HG02763 (cell line): ENCODE measurements at regions not wholly inside any gene's neighbourhood (a gene's known extent, or its start where the extent isn't known, plus 50 kb on each side); places are given as distances from the start of the nearest gene placed in this dataset.
"Not testable (repeated sequence)": the region's sequence is repeated elsewhere in the genome, so short reads cannot be mapped to it uniquely, and the experiment has no call there.

Experiments
- ATAC-seq: cut with Tn5 transposase; IDR thresholded peaks from one replicate; pipeline ENCODE4 v1.9.1; 2021; ENCODE audit warnings: mild to moderate bottlenecking, moderate library complexity; ENCODE audit not compliant: unreplicated experiment

DNA sequence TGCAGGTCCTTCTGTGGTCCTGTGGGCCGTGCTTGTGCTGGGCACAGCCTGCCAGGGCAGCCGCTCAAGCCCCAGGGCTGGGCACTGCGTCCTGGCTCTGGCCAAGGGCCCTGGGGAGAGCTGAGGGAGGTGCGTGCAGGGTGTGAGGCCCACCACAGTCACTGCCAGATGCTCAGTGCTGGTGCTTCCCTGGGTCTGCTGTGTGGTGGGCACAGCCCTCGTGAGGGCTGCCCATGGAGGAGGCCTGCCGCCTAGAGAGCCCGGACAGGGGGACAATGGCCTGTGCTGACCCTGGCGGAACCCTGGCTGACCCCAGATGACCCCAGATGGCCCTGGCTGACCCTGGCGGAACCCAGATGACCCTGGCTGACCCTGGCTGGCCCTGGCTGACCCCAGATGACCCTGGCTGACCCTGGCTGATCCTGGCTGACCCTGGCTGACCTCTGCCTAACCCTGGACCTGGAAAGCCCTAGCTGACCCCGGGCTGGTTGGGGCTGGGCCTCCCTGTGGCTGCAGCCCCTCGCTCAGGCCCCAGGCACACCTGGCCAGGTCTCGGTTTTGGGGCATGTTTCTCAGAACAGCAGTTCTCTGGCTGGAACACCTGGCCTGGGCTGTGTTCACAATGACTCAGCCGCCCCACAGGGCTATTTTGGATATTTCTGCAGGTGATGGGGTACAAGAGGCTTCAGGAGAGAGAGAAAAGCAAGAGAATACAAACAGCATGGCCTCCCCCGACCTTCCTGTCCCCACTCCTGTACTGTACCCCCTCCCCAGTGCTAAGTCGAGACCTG lies 55.4 kb downstream of the TMEM121 start:
- no peak for ATAC-seq

GRCh38 chr14:105582639-105583038 lies 56.3 kb downstream of the TMEM121 start:
- ATAC-seq, result no peak

GRCh38 chr14:105583914-105584313 lies 57.5 kb downstream of the TMEM121 start:
- not testable (repeated sequence) for ATAC-seq

- ATAC-seq, result not testable (repeated sequence)
Measured at GRCh38 chr14:105585290-105585689, 58.9 kb downstream of the TMEM121 start.

DNA sequence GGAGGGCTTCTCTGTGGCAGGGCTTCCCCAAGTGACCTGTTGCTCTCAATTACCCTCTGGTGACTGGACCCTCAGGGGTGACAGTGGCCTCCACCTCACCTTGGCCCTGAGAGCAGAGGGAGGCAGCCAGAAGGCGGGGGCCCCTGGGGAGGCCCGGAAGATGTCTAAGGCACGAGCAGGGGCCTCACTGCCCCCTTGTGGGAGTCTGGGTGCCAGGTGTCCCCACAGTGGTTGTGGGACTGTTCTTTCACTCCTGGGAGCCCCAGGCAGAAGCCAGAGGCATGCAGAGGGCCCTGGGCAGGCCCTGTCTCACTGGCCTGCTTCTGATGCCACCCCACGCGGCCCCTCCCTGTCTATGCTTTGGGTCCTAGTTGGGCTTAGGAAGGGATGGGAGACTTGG lies 59.3 kb downstream of the TMEM121 start:
- not testable (repeated sequence) for ATAC-seq

- ATAC-seq, result not testable (repeated sequence)
Measured at GRCh38 chr14:105586144-105586872, 59.9 kb downstream of the TMEM121 start.

DNA sequence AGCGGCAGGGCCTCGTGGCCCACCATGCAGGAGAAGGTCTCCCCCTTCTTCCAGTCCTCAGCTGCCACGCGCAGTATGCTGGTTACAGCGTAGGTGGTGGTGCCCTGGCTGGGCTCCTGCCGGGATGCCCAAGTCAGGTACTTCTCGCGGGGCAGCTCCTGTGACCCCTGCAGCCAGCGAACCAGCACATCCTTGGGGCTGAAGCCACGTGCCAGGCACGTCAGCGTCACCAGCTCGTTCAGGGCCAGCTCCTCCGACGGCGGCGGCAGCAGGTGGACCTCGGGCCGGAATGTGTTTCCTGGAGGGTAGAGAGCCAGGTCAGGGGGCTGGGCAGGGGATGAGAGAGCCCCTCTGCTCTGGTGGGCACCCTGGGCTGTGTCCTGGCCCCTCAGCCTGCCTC lies 60.7 kb downstream of the TMEM121 start:
- ATAC-seq, result not testable (repeated sequence)

GRCh38 chr14:105587482-105588235 lies 61.3 kb downstream of the TMEM121 start:
- ATAC-seq, result not testable (repeated sequence)

DNA sequence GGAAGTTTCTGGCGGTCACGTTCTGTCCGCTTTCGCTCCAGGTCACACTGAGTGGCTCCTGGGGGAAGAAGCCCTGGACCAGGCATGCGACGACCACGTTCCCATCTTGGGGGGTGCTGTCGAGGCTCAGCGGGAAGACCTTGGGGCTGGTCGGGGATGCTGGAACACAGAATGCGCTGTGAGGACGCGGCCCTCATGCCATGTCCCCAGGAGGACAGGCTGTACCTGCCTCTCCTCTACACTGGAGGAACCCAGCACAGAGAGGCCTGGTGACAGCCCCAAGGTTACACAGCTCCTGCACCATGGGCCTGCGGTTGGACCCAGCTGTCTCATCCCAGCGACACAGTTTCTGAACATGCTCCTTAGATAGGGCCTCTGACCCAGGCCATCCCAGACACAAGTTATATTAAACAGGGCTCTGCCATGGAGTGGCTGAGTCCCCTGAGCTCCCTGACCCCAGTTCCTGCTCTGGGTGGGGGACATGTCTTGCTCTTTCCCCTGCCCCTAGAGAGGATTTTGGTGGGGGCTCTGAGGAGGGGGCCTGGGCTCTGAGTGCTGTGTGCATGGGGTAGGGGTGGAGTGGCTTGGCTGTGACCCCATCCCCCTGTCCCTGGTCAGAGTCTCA lies 62.0 kb downstream of the TMEM121 start:
- ATAC-seq, result no peak

DNA sequence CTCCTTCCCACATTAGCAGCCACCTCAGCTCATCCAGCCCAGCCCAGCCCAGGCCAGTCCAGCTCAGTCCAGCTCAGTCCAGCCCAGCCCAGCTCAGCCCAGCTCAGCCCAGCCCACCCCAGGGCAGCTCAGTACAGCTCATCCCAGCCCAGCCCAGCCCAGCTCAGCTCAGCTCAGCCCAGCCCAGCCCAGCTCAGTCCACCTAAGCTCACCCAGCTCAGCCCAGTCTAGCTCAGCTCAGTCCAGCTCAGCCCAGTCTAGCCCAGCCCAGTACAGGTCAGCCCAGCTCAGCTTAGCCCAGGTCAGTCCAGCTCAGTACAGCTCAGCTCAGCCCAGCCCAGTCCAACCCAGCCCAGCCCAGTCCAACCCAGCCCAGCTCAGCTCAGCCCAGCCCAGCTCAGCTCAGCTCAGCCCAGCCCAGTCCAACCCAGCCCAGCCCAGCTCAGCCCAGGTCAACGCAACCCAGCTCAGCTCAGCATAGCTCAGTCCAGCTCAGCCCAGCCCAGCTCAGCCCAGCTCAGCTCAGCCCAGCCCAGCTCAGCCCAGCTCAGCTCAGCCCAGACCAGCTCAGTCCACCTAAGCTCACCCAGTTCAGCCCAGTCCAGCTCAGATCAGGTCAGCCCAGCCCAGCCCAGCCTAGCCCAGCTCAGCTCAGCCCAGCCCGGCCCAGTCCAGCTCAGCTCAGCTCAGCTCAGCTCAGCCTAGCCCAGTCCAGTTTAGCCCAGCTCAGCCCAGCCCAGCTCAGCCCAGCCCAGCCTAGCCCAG lies 63.0 kb downstream of the TMEM121 start:
- no peak for ATAC-seq

GRCh38 chr14:105589926-105590185 lies 63.5 kb downstream of the TMEM121 start:
- ATAC-seq, result not testable (repeated sequence)

DNA sequence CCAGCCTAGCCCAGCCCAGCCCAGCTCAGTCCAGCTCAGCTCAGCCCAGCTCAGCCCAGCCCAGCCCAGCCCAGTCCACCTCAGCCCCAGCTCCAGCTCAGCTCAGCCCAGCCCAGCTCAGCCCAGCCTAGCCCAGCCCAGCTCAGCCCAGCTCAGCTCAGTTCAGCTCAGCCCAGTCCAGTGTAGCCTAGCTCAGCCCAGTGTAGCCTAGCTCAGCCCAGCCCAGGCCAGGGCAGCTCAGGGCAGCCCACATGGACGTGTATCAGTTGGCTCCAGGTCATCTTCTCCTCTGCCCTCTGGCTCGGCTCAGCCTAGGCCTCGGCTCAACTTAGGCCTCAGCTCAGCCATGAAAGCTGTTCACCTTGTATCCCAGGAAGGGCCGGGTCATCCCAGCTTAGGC lies 64.7 kb downstream of the TMEM121 start:
- no peak for ATAC-seq

DNA sequence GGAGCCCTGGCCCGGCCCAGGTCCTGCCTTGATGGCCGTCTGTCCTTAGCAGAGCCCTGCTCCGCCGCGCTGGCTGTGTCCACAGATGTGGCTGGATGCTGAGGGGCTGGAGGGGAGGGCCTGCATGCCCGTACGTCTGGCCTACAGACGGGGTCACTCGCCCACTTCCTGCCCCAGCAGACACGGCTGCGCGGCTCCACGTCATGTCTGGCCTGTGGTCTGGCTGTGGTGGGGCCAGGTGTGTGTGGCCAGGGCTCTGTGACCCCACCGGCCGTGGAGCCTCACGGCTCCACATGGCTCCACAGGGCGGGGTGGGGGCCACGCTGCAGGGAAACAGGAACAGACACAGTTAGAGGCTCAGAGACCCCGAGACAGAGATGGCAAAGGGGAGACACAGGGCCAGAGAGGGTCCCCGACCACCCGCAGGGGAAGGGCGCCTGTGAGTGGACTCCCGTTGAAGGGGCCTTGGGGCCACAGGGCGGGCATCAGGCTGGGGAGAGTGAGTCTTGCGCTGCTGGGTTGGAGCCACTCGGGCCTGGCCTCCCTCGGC lies 65.5 kb downstream of the TMEM121 start:
- not testable (repeated sequence) for ATAC-seq

DNA sequence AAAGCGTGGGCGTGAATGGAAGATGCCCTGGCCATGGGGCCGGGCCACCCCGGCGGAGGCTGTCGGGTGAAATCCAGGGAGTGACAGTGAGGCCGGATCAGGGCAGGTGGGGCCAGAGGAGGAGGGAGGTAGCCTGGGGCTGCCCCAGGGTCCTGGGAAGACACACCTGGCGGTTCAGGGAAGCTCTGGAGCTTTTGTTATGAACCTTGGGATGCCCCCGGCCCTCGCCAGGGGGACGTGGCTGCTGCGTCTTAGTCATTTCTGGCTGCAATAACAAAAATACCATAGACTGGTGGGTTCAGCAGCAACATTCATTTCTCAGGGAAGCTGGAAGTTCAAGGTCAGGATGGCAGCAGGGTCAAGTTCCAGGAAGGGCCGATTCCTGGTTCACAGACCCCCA lies 66.3 kb downstream of the TMEM121 start:
- ATAC-seq, result not testable (repeated sequence)

- not testable (repeated sequence) for ATAC-seq
Measured at GRCh38 chr14:105595346-105595745, 69.0 kb downstream of the TMEM121 start.

DNA sequence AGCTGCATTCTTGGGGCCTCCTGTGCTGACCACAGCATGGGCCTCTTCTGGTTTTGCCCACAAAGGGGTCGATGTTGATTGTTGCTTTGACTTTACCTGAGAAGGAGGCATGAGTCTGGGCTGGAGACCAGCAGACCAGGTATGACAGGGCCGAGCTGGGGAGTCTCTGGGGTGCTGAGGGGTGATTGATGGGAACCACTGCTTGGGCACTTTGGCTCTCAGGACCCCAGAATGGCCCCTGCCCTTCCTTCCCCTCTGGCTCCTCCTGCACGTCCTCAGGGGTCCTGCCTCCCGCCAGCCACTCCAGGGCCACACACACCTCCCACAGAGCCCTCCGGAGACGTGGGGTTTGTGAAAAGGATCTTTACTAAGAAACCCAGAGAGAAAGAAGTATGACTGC lies 70.0 kb downstream of the TMEM121 start:
- ATAC-seq, result not testable (repeated sequence)

DNA sequence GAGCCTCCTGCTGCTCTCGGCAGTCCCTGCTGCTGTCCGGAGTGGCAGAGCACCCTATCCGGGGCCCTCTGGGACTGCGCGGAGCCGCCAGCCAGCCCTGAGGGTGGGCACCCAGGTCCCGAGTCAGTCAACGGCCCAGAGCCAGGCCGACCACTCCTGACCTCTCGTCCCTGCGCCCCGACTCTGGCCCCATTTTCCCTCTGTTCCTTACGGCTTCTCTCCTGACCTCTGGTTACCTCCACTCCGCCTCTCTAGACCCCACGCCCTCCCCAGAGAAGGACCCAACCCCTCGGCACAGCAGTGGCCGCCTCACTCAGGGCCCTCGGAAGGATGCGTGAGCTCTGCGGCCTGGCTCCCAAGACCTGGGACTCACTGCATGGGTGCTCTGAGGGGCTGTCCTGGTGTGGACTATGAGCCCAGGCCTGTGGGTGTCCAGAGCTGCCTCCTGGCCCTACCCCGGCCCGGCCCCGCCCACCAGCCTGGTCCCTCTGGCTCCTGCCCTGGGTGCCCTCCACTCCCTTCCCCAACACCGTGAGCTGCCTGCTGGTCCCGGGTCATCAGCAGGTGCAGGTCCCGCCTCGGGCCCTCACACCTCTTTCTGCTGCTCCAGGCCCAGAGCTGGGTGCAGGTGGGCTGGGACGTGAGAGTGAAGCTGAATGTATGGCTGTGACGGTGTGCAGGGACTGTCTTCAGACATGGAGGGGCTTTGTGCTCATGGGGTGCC lies 71.8 kb downstream of the TMEM121 start:
- not testable (repeated sequence) for ATAC-seq

DNA sequence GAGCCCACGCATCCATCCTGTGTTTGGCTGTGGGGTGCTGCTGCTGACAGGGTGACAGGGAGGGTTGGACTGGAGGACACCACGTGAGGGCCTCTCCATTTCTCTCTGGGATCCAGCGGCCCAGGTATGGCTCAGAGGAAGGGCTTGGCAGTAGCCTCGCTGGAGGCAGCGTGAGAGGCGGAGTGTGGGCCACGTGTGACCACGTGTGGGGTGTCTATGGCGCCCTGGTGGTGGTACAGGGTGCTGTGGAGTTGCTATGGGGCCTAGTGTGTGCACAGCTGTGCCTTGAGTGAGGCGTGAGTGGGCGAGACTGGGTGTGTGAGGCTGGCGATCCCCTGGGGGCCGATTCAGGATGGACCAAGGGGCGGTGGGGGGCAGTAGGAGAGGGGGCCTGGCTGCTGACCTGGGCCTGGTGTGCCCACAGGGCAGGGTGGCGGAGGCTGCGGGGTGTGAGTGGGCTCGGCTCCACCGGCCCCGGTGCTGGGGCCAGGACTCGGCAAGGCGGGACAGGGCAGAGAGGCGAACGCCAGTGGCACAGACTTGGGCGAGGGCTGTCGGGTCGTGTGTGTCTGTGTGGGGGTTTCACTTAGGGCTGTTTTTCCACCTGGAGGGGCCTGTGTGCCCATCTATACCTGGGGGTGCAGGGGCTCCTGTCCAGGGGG lies 72.7 kb downstream of the TMEM121 start:
- ATAC-seq, result not testable (repeated sequence)
